Stomach smooth muscle (tissue), 2 donors: ENCODE measurements at regions not wholly inside any gene's neighbourhood (a gene's known extent, or its start where the extent isn't known, plus 50 kb on each side); places are given as distances from the start of the nearest gene placed in this dataset.

Source experiments
- H3K27ac ChIP-seq: one replicate; pipeline ENCODE4 v1.7.0; 2013; ENCODE audit warnings: mild to moderate bottlenecking, low read length, inconsistent platforms
- H3K27me3 ChIP-seq, 2 donors: one replicate each; pipeline ENCODE4 v1.7.0; 2013; ENCODE audit warnings: low read length in 2 of 2; ENCODE audit not compliant: insufficient read depth in 2 of 2, control insufficient read depth in 1 of 2
- H3K36me3 ChIP-seq, 2 donors: one replicate each; pipeline ENCODE4 v1.7.0; 2013; ENCODE audit warnings: low read length in 2 of 2; ENCODE audit not compliant: control insufficient read depth in 2 of 2, insufficient read depth in 2 of 2
- H3K4me1 ChIP-seq: one replicate; pipeline ENCODE4 v1.7.0; 2013; ENCODE audit warnings: low read length; ENCODE audit not compliant: control insufficient read depth, insufficient read depth
- H3K4me3 ChIP-seq, 2 donors: one replicate each; pipeline ENCODE4 v1.7.0; 2013; ENCODE audit warnings: low read length in 2 of 2
- H3K9ac ChIP-seq, 2 donors: one replicate each; pipeline ENCODE4 v1.7.0; 2013; ENCODE audit warnings: low read length in 2 of 2, mild to moderate bottlenecking in 1 of 2
- H3K9me3 ChIP-seq, 2 donors: one replicate each; pipeline ENCODE4 v1.7.0; 2013; ENCODE audit warnings: low read length in 2 of 2; ENCODE audit not compliant: control insufficient read depth in 2 of 2
- donor health status: healthy.
- donor health status: Pancreatic carcinoma.

DNA sequence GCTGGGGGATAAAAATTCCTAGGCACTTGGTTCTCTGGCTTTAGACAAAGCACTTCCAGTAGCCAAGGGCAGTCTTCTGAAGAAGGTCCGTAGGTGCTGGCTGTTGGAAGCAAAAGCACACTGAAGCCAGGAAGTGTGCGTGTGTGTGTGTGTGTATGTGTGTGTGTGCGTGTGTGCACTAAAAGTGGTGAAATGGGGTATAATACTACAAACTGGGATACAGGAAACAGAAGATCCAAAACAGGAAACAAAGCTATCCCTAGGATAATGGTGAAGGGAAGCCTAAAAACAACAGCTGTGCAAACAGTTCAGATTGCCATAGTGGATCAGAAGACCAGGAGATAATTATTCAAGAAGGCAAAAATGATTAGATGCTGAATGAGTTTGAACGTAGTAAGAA is 103.4 kb downstream of the IL20RB start:
- no peak overlapping the region for H3K4me3 ChIP-seq
- H3K27ac ChIP-seq, result no peak overlapping the region
- peaks cover 8% of the 10 kb centered on the region in 2 donors for H3K9me3 ChIP-seq
- H3K4me1 ChIP-seq, result no peaks in the 10 kb centered on the region
- no peak overlapping the region for H3K9ac ChIP-seq
- no peaks in the 10 kb centered on the region for H3K27me3 ChIP-seq
- no peaks in the 10 kb centered on the region for H3K36me3 ChIP-seq

GRCh38 chr3:137062250-137062649 is 104.5 kb downstream of the IL20RB start:
- Histone ChIP-seq H3K27me3 (no peaks in the 10 kb centered on the region), H3K9ac (no peak overlapping the region), H3K4me1 (no peaks in the 10 kb centered on the region), H3K36me3 (no peaks in the 10 kb centered on the region), H3K27ac (no peak overlapping the region), H3K9me3 (peaks cover 8% of the 10 kb centered on the region in 2 donors), H3K4me3 (no peak overlapping the region)

GRCh38 chr3:137065381-137065780 is 107.6 kb downstream of the IL20RB start:
- no peak overlapping the region for H3K4me3 ChIP-seq
- no peak overlapping the region for H3K27ac ChIP-seq
- no peak overlapping the region for H3K9ac ChIP-seq
- no peaks in the 10 kb centered on the region for H3K36me3 ChIP-seq
- H3K27me3 ChIP-seq, result no peaks in the 10 kb centered on the region
- H3K4me1 ChIP-seq, result no peaks in the 10 kb centered on the region
- peaks cover 8% of the 10 kb centered on the region in 2 donors for H3K9me3 ChIP-seq

DNA sequence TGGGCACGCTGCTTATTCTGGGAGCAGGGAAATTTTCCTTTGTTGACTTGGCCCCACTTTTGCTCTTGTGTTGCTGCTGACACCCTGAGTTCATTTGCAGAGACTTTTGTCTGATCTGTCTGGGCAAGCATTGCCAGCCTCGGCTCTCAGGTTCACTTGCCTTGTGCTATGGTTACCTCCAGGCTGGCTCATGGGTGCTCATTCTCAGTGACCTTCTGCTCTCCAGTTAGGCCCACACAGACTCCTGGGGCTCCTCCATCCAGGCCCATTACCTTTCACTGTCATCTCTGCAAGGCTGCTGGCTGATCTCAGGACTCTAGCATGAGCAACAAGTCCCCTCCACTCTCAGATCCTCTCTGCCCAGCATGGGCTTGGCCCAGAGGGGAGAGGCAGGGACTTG is 108.3 kb downstream of the IL20RB start:
- Histone ChIP-seq H3K27ac (no peak overlapping the region), H3K4me3 (no peak overlapping the region)

DNA sequence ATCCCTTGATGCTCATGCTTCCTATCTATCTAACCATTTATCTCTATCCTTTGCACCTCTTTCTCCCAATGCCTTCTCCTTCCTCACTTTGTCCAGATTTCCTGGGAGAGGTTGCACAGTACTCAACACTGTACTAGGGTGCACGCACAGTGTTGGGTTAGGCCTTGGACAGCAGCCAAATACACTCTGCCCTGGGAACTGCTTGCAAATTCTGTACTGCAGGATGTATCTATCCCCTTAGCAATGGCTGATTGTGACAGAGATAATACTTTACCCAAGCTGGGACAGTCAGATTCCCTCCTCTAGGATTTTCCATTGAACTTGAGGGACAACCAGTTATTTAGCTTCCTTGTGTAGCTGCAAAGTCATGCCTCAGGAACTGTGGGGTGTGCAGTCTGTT is 113.3 kb downstream of the IL20RB start:
- no peak overlapping the region for H3K9ac ChIP-seq
- H3K36me3 ChIP-seq, result no peaks in the 10 kb centered on the region
- no peak overlapping the region for H3K27ac ChIP-seq
- no peaks in the 10 kb centered on the region for H3K27me3 ChIP-seq
- no peaks in the 10 kb centered on the region for H3K9me3 ChIP-seq
- H3K4me1 ChIP-seq, result no peaks in the 10 kb centered on the region
- no peak overlapping the region for H3K4me3 ChIP-seq

More for the DNA sequence above, 108.3 kb downstream of the IL20RB start:
- Histone ChIP-seq H3K9ac (no peak overlapping the region), H3K36me3 (no peaks in the 10 kb centered on the region), H3K4me1 (no peaks in the 10 kb centered on the region), H3K27me3 (no peaks in the 10 kb centered on the region), H3K9me3 (peaks cover 8% of the 10 kb centered on the region in 2 donors)

DNA sequence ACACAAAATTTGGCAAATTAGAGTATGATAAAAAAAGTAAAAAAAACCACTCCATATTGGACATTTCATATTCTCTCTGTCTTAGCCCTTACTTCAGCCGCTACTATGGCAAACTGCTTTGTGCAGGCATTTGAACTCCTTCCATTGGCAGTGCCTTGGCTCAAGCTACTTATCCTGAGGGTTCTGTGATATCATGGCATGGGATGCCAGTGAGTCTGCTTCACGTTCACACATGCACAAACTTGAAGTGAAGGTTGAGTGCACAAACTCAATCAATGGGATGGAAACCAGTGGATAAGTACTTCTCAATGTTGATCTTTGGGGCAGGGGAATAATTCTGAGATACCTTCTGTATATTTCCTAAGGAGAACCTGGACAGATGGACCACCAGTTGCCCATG is 117.2 kb downstream of the IL20RB start:
- Histone ChIP-seq H3K36me3 (no peaks in the 10 kb centered on the region), H3K9ac (no peak overlapping the region), H3K4me1 (no peaks in the 10 kb centered on the region), H3K27me3 (no peaks in the 10 kb centered on the region), H3K27ac (no peak overlapping the region), H3K9me3 (no peaks in the 10 kb centered on the region), H3K4me3 (no peak overlapping the region)

GRCh38 chr3:137078040-137078439 is 120.3 kb downstream of the IL20RB start:
- H3K27me3 ChIP-seq, result peaks cover 0 to 2% of the 10 kb centered on the region in 2 donors
- no peak overlapping the region for H3K27ac ChIP-seq
- H3K36me3 ChIP-seq, result no peaks in the 10 kb centered on the region
- no peaks in the 10 kb centered on the region for H3K9me3 ChIP-seq
- no peak overlapping the region for H3K9ac ChIP-seq
- no peak overlapping the region for H3K4me3 ChIP-seq
- no peaks in the 10 kb centered on the region for H3K4me1 ChIP-seq

GRCh38 chr3:137079571-137079970 is 121.8 kb downstream of the IL20RB start:
- Histone ChIP-seq H3K4me3 (no peak overlapping the region), H3K27ac (no peak overlapping the region), H3K4me1 (no peaks in the 10 kb centered on the region), H3K9me3 (no peaks in the 10 kb centered on the region), H3K36me3 (no peaks in the 10 kb centered on the region), H3K27me3 (peaks cover 0 to 2% of the 10 kb centered on the region in 2 donors), H3K9ac (no peak overlapping the region)

- Histone ChIP-seq H3K27ac (no peak overlapping the region), H3K27me3 (peaks cover 0 to 2% of the 10 kb centered on the region in 2 donors), H3K4me3 (no peak overlapping the region), H3K9me3 (no peaks in the 10 kb centered on the region), H3K9ac (no peak overlapping the region), H3K36me3 (no peaks in the 10 kb centered on the region), H3K4me1 (no peaks in the 10 kb centered on the region)
These were observed 123.9 kb downstream of the IL20RB start for GRCh38 chr3:137081711-137082110.

DNA sequence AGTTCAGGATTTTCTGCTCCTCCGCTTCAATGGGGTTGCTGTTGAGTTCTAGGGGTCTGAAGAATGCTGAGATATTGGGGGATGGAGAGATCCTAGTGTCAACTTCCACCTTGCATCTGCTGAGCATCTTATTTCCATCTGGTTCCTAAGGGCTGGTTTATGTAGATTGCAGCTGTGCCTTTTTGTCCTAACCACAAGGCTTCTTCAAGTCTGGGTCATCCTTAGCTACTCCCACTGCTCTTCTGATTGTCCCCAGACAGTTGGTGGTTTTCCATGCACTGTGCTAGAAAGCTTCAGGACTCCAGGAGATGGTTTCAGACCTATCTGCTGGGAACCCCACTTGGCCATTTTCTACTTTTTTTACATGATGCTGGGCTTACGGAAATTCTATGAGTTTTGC is 125.0 kb downstream of the IL20RB start:
- peaks cover 0 to 2% of the 10 kb centered on the region in 2 donors for H3K27me3 ChIP-seq
- no peak overlapping the region for H3K4me3 ChIP-seq
- no peak overlapping the region for H3K27ac ChIP-seq
- no peaks in the 10 kb centered on the region for H3K9me3 ChIP-seq
- no peak overlapping the region for H3K9ac ChIP-seq
- no peaks in the 10 kb centered on the region for H3K4me1 ChIP-seq
- H3K36me3 ChIP-seq, result no peaks in the 10 kb centered on the region

DNA sequence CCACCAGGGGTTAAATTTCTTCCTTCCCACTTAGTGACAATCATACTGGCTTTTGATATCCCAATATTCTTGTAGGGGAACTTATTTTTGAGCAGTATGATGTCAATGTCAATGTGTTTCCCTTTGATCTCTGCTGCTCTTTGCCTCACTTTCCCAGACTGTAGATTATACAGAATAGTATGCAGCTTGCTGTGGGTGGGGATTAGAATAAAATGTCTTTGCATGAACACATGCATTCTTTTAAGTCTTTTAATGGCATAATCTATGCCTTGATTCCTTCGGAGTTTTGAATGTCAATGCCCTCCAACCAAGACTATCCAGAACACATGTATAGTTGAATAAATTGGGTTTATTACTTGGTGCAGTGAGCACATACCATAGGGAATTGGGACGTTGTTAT is 125.5 kb downstream of the IL20RB start:
- Histone ChIP-seq H3K27me3 (peaks cover 0 to 2% of the 10 kb centered on the region in 2 donors), H3K4me1 (no peaks in the 10 kb centered on the region)

More for the DNA sequence above, 125.5 kb downstream of the IL20RB start:
- no peak overlapping the region for H3K4me3 ChIP-seq
- no peaks in the 10 kb centered on the region for H3K36me3 ChIP-seq
- H3K9ac ChIP-seq, result no peak overlapping the region
- no peaks in the 10 kb centered on the region for H3K9me3 ChIP-seq
- H3K27ac ChIP-seq, result no peak overlapping the region
